GM19452 (cell line): ENCODE measurements at regions not wholly inside any gene's neighbourhood (a gene's known extent, or its start where the extent isn't known, plus 50 kb on each side); places are given as distances from the start of the nearest gene placed in this dataset.

Source experiments
- ATAC-seq: cut with Tn5 transposase; IDR thresholded peaks from one replicate; pipeline ENCODE4 v1.9.1; 2021; ENCODE audit not compliant: unreplicated experiment

GRCh38 chr1:104932030-104932915 lies 1182.6 kb downstream of the AMY1C start:
- no peak for ATAC-seq

DNA sequence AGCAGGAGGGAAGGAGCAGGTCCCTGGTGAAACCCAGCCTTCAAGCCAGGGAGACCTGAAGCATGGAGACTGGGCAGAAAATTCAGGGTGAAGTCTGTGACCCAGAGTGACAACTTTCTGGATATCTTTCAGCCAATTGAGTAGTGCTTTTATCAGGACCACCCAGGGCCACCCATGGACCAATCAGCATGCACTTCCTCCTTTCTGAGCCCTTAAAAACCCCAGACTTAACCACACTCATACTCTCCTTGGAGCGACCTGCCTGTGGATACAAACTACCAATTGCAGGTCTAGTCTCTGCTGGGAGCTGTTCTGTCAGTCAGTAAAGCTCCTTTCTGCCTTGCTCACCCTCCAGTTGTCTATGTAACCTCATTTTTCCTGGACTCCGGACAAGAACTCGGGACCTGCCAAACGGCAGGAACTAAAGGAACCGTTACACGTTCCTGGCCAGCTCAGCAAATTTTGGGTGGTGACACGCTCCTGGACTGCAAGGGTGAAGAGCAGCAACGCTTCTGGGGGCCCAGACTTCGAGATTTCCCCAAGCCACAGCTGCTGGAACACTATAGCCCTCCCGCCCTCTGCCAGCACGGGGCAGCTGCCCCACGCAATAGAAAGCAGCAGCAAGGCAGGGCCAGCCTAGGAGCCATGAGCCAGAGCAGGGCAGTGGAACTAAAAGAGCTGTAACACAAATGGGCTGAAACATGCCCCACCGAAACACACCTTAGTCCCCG lies 1183.4 kb downstream of the AMY1C start:
- no peak for ATAC-seq

DNA sequence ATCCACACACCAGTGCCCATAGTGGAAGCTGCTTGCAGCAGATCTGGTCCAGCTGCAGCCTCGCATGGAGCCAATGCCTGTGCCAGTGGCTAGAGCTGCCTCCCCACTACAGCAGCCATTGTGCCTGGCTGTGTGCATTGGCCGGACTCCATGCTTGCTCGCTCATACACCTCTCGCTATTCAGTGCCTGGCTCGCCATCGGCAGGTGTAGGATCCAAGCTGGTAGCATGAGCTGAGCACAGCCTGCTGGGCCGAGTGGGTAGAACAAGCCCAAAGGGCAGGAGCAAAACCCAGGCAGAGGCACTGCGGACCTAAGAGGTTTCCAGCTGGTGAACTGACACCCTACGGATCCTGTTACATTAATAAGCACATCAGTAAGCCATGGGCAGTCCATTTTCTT lies 1184.1 kb downstream of the AMY1C start:
- ATAC-seq = no peak

- no peak for ATAC-seq
Measured at GRCh38 chr1:104945406-104945805, 1195.7 kb downstream of the AMY1C start.

GRCh38 chr1:104946558-104947210 lies 1197.0 kb downstream of the AMY1C start:
- no peak for ATAC-seq

GRCh38 chr1:104953555-104953954 lies 1203.9 kb downstream of the AMY1C start:
- no peak for ATAC-seq

DNA sequence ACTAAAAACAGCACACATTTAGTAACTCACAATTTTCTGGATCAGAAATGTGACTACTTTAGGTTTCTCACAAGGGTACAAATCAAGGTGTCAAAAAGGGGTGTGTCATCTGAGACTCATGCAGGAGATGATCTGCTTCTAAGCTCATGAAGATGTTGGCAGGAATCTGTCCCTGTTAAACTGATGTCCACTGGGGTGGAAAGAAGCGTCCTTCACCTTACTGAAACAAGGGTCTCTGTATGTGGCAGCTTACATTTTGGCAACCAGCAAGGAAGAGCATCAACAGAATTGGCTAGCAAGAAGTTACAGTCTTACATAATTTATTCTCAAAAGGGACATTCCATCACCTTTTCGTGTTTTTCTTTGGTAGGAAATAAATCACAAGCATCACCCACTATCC lies 1223.8 kb downstream of the AMY1C start:
- ATAC-seq = no peak

GRCh38 chr1:104979651-104980050 lies 1230.0 kb downstream of the AMY1C start:
- ATAC-seq = no peak

DNA sequence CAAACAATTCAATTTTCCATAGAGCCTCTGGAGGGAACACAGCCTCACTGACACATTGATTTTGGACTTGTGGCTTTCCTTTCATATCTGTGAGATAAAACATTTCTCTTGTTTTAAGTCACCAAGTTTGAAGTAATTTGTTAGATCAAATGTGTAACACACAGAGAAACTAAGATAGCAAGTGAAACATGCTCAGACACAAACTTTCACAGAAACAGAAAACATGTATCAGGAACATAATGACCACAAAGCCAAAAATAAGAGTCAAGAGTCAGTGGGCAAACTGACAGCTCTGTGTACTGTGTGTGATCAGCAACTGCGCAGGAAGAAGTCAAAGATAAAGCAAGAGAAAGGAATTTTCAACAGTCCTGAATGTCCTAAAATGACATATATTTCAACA lies 1237.5 kb downstream of the AMY1C start:
- peak; percentile 99 for ATAC-seq

DNA sequence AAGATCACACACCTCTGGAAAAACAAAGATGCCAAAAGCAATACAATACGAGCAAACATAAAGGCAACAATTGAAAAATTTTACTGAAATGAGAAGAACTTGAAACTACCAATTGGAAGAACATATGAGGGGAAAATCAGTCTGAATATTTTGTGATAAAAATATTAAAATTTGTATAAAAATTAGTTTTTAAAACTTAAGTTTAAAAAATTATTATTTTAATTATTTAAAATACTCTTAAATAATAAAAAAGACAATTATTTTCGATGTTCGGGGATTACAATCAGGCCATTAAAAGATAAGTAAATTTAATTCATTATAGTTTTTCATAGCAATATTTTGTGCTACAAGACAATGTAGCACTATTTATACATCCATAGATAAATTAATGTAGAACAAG lies 1239.3 kb downstream of the AMY1C start:
- ATAC-seq = no peak

DNA sequence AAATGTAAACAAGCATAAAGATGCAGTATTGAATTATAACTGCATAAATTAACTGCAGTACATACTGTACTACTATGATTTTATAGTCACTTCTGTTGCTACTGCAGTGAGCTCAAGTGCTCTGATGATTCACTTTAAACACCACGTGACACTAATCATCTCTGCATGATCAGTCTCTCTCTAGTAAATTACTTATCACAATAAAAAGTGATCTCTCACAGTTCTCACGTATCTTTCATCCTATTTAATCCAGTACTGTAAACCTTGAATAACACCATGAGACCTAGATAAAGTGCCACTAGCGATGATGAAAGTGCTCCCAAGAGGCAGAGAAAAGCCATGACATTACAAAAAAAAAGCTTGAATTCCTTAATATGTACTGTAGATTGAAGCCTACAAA lies 1242.0 kb downstream of the AMY1C start:
- no peak for ATAC-seq

GRCh38 chr1:105000793-105001192 lies 1251.1 kb downstream of the AMY1C start:
- no peak for ATAC-seq

DNA sequence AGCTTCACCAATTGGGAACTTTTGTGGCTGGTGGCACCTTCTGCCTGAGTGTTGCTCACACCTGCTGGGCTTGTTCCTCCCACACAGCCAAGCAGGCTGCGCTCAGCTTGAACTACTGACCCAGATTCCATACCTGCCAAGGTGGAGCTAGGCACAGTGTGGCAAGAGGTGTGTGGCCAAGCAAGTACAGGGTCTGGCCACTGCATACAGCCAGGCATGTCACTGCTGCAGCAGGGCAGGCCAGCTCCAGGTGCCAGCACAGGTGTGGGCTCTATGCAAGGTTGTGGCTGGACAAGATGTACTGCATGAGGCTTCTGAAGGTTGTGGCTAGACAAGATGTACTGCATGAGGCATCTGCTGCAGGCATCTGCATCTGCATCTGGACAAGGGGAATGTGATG lies 1254.8 kb downstream of the AMY1C start:
- ATAC-seq = no peak

DNA sequence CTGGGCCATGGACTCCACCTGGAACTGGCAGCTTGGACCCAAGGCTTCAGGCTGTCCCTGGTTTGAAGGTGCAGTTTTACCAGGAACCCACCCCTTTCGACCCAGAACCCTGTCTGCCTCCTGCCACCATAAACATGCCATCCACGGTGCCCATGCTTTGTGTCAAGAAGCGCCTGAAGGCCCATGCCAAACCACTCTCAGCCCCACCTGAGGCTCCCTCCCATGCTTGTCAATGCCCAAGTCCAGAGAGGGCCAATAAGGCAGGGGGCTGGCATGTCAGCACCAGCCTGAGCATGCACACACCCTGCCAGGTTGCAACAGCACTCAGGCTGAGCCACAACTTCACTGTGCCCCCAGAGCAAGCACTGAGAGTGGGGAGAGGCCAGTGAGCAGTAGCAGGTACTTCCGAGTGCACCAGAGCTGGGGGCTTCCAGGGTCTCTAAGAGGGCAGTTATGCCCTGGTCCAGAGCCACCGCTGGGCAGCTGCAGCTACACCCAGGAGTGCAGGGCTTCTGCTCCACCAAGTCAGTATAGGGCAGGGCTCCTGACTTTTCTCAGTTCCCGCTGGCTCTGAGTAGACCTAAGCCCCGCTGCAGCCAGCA lies 1256.0 kb downstream of the AMY1C start:
- no peak for ATAC-seq

- ATAC-seq = no peak
Measured at GRCh38 chr1:105017587-105017986, 1267.9 kb downstream of the AMY1C start.

DNA sequence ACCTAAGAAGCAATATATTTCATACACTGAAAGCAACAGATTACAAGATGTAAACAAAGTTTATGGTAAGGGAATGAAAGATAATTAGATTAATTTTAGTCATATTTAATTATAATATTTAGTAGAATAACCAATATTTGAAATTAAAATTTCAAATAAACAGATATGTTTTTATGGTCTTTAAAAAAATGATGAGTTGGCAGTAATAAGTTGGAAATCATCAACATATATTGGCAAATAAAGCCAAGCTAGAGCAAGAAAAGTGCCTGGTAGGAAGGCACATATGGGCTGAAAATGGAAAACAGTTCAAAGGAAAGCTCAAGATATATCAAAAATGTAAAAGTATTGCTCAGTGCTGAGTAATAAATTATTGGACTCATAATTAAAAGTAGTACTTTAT lies 1274.0 kb downstream of the AMY1C start:
- ATAC-seq = no peak

DNA sequence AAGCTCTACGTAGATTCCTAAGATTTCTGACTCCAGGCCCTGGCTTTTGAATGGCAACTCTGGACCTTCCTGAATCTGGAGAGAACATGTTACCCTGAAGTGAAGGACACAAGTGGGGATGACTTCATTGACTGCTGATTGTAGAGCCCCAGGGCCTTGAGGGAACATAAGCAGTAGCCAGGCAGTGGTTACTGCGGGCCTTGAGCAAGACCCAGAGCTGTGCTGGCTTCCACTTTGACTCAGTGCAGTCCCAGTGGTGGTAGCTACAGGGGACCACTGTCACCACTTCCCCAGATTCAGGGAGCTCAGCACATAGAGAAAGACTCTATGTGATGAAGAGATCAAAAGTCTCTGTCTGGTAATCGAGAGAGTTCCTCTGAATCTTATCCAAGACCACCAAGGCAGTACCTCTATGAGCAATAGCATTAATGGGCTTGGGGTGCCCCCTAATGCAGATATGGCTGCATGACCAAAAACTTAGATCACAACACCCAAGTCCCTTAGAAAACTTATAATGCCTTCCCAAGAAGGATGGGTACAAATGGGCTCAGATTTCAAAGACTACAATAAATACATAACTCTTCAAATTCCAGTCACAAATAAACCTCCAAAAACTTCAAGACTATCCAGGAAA lies 1278.3 kb downstream of the AMY1C start:
- ATAC-seq = no peak

- ATAC-seq = no peak
Measured at GRCh38 chr1:105072446-105072845, 1322.7 kb downstream of the AMY1C start.

DNA sequence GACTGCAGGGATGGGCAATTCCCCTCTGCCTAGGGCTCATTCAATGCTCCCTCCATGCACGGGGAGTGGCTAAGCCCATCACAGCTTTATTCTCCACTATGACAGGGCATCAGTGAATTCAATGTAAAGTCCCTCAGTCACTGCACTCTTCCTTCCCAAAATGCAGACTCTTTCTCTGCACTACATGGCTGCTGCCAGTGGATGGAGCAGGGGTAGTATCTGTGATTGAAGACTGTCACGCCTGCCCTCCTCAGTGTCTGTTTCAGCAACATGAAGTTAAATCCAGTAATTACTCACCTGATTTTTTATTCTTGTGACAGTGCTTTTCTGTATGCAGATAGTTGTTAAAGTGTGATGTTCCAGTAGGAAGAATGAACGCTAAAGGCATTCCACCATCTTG lies 1323.2 kb downstream of the AMY1C start:
- no peak for ATAC-seq

GRCh38 chr1:105073660-105074059 lies 1324.0 kb downstream of the AMY1C start:
- ATAC-seq = no peak

DNA sequence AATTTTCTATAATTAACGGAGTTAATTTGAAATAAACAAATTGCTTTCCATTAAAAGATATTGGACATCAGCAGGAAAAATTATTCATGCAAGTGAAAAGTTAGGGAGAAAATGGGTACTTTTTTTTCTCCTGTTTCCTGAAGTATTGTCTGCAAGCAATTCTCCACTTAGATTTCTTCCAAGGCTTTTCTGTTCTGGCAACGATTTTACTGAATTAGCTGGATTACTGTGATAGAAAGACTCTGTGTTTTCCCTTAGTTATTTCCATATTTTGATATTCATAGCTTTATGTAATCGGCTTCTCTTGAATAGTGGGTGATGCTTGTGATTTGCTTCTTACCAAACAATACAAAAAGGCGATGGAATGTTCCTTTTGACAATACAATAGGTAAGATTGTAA lies 1333.9 kb downstream of the AMY1C start:
- no peak for ATAC-seq
